Omental fat pad (tissue), 3 donors: ENCODE measurements at regions not wholly inside any gene's neighbourhood (a gene's known extent, or its start where the extent isn't known, plus 50 kb on each side); places are given as distances from the start of the nearest gene placed in this dataset.

Source experiments
- ATAC-seq: fragments of 150-250 bp; one replicate; pipeline ENCODE4 v1.9.1; 2016; ENCODE audit warnings: mild to moderate bottlenecking, moderate library complexity; ENCODE audit not compliant: low FRiP score
- DNase-seq: peaks from one replicate; pipeline ENCODE4 v3.0.0-alpha.2; 2019; ENCODE audit warnings: low spot score
- TF ChIP-seq, protein P1 (sequence below), 3 donors: fragments of 450-650 bp; IDR thresholded peaks; one replicate each; pipeline ENCODE4 v1.5.1; 2016 to 2017; ENCODE audit warnings: antibody characterized with exemption in 3 of 3, mild to moderate bottlenecking in 3 of 3, moderate library complexity in 2 of 3

GRCh38 chr15:60122691-60123090, 118.6 kb downstream of the FOXB1 start:
- DNase-seq (no peak), ATAC-seq (no peak)
- TF ChIP-seq, protein P1, sequence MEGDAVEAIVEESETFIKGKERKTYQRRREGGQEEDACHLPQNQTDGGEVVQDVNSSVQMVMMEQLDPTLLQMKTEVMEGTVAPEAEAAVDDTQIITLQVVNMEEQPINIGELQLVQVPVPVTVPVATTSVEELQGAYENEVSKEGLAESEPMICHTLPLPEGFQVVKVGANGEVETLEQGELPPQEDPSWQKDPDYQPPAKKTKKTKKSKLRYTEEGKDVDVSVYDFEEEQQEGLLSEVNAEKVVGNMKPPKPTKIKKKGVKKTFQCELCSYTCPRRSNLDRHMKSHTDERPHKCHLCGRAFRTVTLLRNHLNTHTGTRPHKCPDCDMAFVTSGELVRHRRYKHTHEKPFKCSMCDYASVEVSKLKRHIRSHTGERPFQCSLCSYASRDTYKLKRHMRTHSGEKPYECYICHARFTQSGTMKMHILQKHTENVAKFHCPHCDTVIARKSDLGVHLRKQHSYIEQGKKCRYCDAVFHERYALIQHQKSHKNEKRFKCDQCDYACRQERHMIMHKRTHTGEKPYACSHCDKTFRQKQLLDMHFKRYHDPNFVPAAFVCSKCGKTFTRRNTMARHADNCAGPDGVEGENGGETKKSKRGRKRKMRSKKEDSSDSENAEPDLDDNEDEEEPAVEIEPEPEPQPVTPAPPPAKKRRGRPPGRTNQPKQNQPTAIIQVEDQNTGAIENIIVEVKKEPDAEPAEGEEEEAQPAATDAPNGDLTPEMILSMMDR (IDR thresholded peaks at IDR 0.05) = no peak

DNA sequence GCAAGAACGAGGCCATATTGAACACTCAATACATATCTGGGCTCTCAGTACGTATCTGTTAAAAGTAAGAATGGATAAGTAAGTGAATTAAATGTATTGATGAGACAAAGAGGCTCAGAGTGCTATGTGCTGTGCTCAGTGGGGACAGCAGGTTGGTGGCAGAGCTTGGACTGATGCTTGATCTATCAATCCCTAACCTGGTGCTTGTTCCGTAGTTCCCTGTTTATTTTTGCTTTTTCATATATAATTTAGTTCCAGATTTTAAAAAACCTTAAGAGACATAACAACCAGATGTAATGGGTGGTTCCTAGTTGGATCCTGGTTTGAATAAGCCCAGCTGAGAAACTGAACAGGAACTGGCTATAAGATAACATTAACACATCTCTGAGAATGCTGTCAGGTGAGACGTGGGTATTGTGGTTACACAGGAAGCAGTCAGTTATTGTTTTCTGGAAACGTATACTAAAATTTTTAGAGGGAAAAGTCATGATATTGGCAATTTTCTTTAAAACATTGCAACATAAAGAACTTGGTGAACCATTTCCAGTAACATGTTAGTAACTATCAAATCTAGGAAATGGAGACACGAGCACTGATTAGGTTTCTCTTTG, 120.5 kb downstream of the FOXB1 start:
- TF ChIP-seq, protein P1 (IDR thresholded peaks at IDR 0.05) = no peak
- ATAC-seq (no peak), DNase-seq (no peak)

- DNase-seq = no peak
- TF ChIP-seq, protein P1 (IDR thresholded peaks at IDR 0.05) = no peak
- ATAC-seq = no peak
Observed at GRCh38 chr15:60125334-60125733, 121.2 kb downstream of the FOXB1 start.

DNA sequence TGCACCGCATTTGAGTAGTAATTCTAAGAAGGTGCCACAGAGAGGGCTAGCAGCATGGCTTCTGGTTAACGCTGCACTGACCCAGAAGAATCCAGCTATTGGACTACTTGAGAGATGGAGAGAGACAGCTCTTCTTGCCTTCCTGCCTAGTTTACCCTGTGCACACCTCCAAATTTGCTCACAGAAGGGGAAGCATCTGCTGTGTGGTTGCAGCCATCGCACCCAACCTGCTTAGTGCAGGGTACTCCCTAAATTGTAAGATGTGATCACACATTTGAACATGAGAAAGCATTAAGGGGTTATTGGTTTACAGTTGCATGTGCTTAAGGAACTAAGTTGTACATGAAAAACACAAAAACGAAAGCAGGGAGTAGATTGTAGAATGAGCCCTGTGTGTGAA, 122.1 kb downstream of the FOXB1 start:
- ATAC-seq = no peak
- TF ChIP-seq, protein P1 (IDR thresholded peaks at IDR 0.05) = no peak
- DNase-seq = no peak

DNA sequence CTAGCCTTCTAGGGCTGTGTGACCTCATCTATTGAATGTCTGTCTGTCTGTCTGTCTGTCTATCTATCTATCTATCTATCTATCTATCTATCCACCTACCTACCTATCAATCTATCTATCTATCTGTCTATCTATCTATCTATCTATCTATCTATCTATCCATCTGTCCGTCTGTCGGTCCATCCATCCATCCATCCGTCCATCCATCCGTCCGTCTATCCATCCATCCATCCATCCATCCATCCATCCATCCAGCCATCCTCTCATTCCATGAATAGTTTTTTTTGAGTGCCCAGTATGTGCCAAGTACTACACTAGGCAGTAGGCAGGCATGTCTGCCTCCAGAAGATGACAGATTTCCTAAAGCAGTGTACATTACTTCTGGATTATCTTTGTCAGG, 122.5 kb downstream of the FOXB1 start:
- TF ChIP-seq, protein P1 (IDR thresholded peaks at IDR 0.05) = no peak
- no peak for DNase-seq
- no peak for ATAC-seq

DNA sequence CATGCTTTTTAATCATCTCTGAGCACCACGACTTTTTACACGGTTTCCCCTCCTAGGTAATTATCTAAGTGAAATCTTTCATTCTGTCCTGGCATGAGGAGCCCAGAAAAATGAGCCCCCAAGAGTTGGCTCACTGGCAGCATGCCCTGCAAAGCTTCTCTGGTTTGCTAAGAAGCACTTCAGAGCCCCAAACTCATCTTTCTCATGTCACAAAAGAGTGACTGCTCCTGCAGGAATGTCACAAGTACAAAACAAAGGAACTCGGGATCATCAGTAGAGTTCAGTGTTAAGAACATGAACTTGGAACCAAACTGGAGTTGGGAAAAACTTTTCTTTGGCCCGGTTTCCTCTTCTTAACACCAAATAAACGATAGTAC, 123.9 kb downstream of the FOXB1 start:
- ATAC-seq (peak; percentile 29), DNase-seq (no peak)
- TF ChIP-seq, protein P1 (IDR thresholded peaks at IDR 0.05) = no peak

DNA sequence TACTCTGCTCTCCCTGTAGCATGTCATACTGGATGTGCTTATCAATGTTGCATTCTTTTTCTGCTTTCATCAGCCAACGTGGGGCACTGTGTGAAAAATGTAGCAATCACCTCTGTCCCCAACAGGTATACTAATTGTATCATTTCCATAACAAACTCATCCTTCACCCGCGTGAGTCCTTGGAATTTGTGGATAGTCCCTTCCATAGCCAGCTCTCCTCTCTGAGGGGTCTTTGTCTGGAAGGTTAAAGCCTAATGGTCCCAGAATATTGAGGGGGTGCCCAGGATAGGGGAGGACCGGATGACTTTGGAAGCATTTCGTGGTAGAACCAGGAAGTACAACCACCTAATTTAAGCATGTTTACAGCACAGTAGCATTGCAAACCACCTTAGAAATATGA, 124.6 kb downstream of the FOXB1 start:
- TF ChIP-seq, protein P1 (IDR thresholded peaks at IDR 0.05) = no peak
- ATAC-seq (no peak), DNase-seq (no peak)
